ENCODE measurements at regions not wholly inside any gene's neighbourhood (a gene's known extent, or its start where the extent isn't known, plus 50 kb on each side); places are given as distances from the start of the nearest gene placed in this dataset.
A peak's percentile ranks its signal among the peaks of the same experiment; 100 is the strongest.

GRCh38 chr16:86353148-86353547 lies 157.2 kb upstream of the FOXF1 start:
- H3K9ac ChIP-seq (ENCODE audit: low read length), result no peak overlapping the region
- H3K36me3 ChIP-seq (ENCODE audit: control insufficient read depth, insufficient read depth, low read length), result no peaks in the 10 kb centered on the region
- no peaks in the 10 kb centered on the region for H3K4me1 ChIP-seq (ENCODE audit: control insufficient read depth, insufficient read depth, low read length)
- H3K4me3 ChIP-seq (ENCODE audit: low read length), result no peak overlapping the region
- no peak overlapping the region for H3K27ac ChIP-seq (ENCODE audit: low read depth, low read length)
- no peaks in the 10 kb centered on the region for H3K27me3 ChIP-seq (ENCODE audit: control insufficient read depth, insufficient read depth, low read length)

GRCh38 chr16:86353948-86354347 lies 156.4 kb upstream of the FOXF1 start:
- no peaks in the 10 kb centered on the region for H3K27me3 ChIP-seq (ENCODE audit: control insufficient read depth, insufficient read depth, low read length)
- H3K9ac ChIP-seq (ENCODE audit: low read length), result no peak overlapping the region
- H3K4me1 ChIP-seq (ENCODE audit: control insufficient read depth, insufficient read depth, low read length), result no peaks in the 10 kb centered on the region
- no peak overlapping the region for H3K4me3 ChIP-seq (ENCODE audit: low read length)
- H3K27ac ChIP-seq (ENCODE audit: low read depth, low read length), result no peak overlapping the region
- no peaks in the 10 kb centered on the region for H3K36me3 ChIP-seq (ENCODE audit: control insufficient read depth, insufficient read depth, low read length)

- Histone ChIP-seq H3K36me3 (ENCODE audit: control insufficient read depth, insufficient read depth, low read length) (no peaks in the 10 kb centered on the region), H3K9ac (ENCODE audit: low read length) (no peak overlapping the region), H3K27ac (ENCODE audit: low read depth, low read length) (no peak overlapping the region), H3K27me3 (ENCODE audit: control insufficient read depth, insufficient read depth, low read length) (no peaks in the 10 kb centered on the region), H3K4me1 (ENCODE audit: control insufficient read depth, insufficient read depth, low read length) (no peaks in the 10 kb centered on the region), H3K4me3 (ENCODE audit: low read length) (no peak overlapping the region)
Measured at GRCh38 chr16:86354641-86355513, 155.4 kb upstream of the FOXF1 start.

- Histone ChIP-seq H3K36me3 (ENCODE audit: control insufficient read depth, insufficient read depth, low read length) (no peaks in the 10 kb centered on the region), H3K4me1 (ENCODE audit: control insufficient read depth, insufficient read depth, low read length) (no peaks in the 10 kb centered on the region), H3K9ac (ENCODE audit: low read length) (no peak overlapping the region), H3K27ac (ENCODE audit: low read depth, low read length) (no peak overlapping the region), H3K27me3 (ENCODE audit: control insufficient read depth, insufficient read depth, low read length) (no peaks in the 10 kb centered on the region), H3K4me3 (ENCODE audit: low read length) (no peak overlapping the region)
Measured at GRCh38 chr16:86355531-86355930, 154.8 kb upstream of the FOXF1 start.

- H3K27ac ChIP-seq (ENCODE audit: low read depth, low read length), result peak overlapping the region; percentile 68
- no peaks in the 10 kb centered on the region for H3K36me3 ChIP-seq (ENCODE audit: control insufficient read depth, insufficient read depth, low read length)
- no peaks in the 10 kb centered on the region for H3K4me1 ChIP-seq (ENCODE audit: control insufficient read depth, insufficient read depth, low read length)
- H3K27me3 ChIP-seq (ENCODE audit: control insufficient read depth, insufficient read depth, low read length), result no peaks in the 10 kb centered on the region
- no peak overlapping the region for H3K9ac ChIP-seq (ENCODE audit: low read length)
- no peak overlapping the region for H3K4me3 ChIP-seq (ENCODE audit: low read length)
Measured at GRCh38 chr16:86355951-86356350, 154.4 kb upstream of the FOXF1 start.

GRCh38 chr16:86356804-86357203 lies 153.5 kb upstream of the FOXF1 start:
- peak overlapping the region; percentile 47 for H3K27ac ChIP-seq (ENCODE audit: low read depth, low read length)
- H3K9ac ChIP-seq (ENCODE audit: low read length), result no peak overlapping the region
- H3K36me3 ChIP-seq (ENCODE audit: control insufficient read depth, insufficient read depth, low read length), result no peaks in the 10 kb centered on the region
- H3K4me1 ChIP-seq (ENCODE audit: control insufficient read depth, insufficient read depth, low read length), result no peaks in the 10 kb centered on the region
- H3K27me3 ChIP-seq (ENCODE audit: control insufficient read depth, insufficient read depth, low read length), result no peaks in the 10 kb centered on the region
- H3K4me3 ChIP-seq (ENCODE audit: low read length), result no peak overlapping the region

- H3K9ac ChIP-seq (ENCODE audit: low read length), result no peak overlapping the region
- H3K36me3 ChIP-seq (ENCODE audit: control insufficient read depth, insufficient read depth, low read length), result no peaks in the 10 kb centered on the region
- peak overlapping the region; percentile 47 for H3K27ac ChIP-seq (ENCODE audit: low read depth, low read length)
- no peaks in the 10 kb centered on the region for H3K4me1 ChIP-seq (ENCODE audit: control insufficient read depth, insufficient read depth, low read length)
- H3K27me3 ChIP-seq (ENCODE audit: control insufficient read depth, insufficient read depth, low read length), result no peaks in the 10 kb centered on the region
- no peak overlapping the region for H3K4me3 ChIP-seq (ENCODE audit: low read length)
Measured at GRCh38 chr16:86357303-86357702, 153.0 kb upstream of the FOXF1 start.

GRCh38 chr16:86357950-86358349 lies 152.4 kb upstream of the FOXF1 start:
- Histone ChIP-seq H3K36me3 (ENCODE audit: control insufficient read depth, insufficient read depth, low read length) (no peaks in the 10 kb centered on the region), H3K4me1 (ENCODE audit: control insufficient read depth, insufficient read depth, low read length) (peaks cover 4% of the 10 kb centered on the region), H3K9ac (ENCODE audit: low read length) (no peak overlapping the region), H3K27me3 (ENCODE audit: control insufficient read depth, insufficient read depth, low read length) (no peaks in the 10 kb centered on the region), H3K27ac (ENCODE audit: low read depth, low read length) (no peak overlapping the region), H3K4me3 (ENCODE audit: low read length) (no peak overlapping the region)

GRCh38 chr16:86359571-86359970 lies 150.8 kb upstream of the FOXF1 start:
- Histone ChIP-seq H3K27ac (ENCODE audit: low read depth, low read length) (no peak overlapping the region), H3K4me3 (ENCODE audit: low read length) (no peak overlapping the region), H3K4me1 (ENCODE audit: control insufficient read depth, insufficient read depth, low read length) (peaks cover 9% of the 10 kb centered on the region), H3K9ac (ENCODE audit: low read length) (no peak overlapping the region), H3K36me3 (ENCODE audit: control insufficient read depth, insufficient read depth, low read length) (no peaks in the 10 kb centered on the region), H3K27me3 (ENCODE audit: control insufficient read depth, insufficient read depth, low read length) (no peaks in the 10 kb centered on the region)

- Histone ChIP-seq H3K27ac (ENCODE audit: low read depth, low read length) (peak overlapping the region; percentile 74), H3K4me1 (ENCODE audit: control insufficient read depth, insufficient read depth, low read length) (peaks cover 27% of the 10 kb centered on the region), H3K27me3 (ENCODE audit: control insufficient read depth, insufficient read depth, low read length) (no peaks in the 10 kb centered on the region), H3K4me3 (ENCODE audit: low read length) (no peak overlapping the region), H3K9ac (ENCODE audit: low read length) (no peak overlapping the region), H3K36me3 (ENCODE audit: control insufficient read depth, insufficient read depth, low read length) (no peaks in the 10 kb centered on the region)
Measured at GRCh38 chr16:86362155-86362849, 148.0 kb upstream of the FOXF1 start.

- H3K9ac ChIP-seq (ENCODE audit: low read length), result no peak overlapping the region
- H3K27me3 ChIP-seq (ENCODE audit: control insufficient read depth, insufficient read depth, low read length), result no peaks in the 10 kb centered on the region
- peaks cover 34% of the 10 kb centered on the region for H3K4me1 ChIP-seq (ENCODE audit: control insufficient read depth, insufficient read depth, low read length)
- peak overlapping the region; percentile 74 for H3K27ac ChIP-seq (ENCODE audit: low read depth, low read length)
- no peak overlapping the region for H3K4me3 ChIP-seq (ENCODE audit: low read length)
- no peaks in the 10 kb centered on the region for H3K36me3 ChIP-seq (ENCODE audit: control insufficient read depth, insufficient read depth, low read length)
Measured at GRCh38 chr16:86363057-86363490, 147.3 kb upstream of the FOXF1 start.

- H3K27me3 ChIP-seq (ENCODE audit: control insufficient read depth, insufficient read depth, low read length), result no peaks in the 10 kb centered on the region
- H3K9ac ChIP-seq (ENCODE audit: low read length), result no peak overlapping the region
- H3K36me3 ChIP-seq (ENCODE audit: control insufficient read depth, insufficient read depth, low read length), result no peaks in the 10 kb centered on the region
- H3K27ac ChIP-seq (ENCODE audit: low read depth, low read length), result peak overlapping the region; percentile 74
- H3K4me3 ChIP-seq (ENCODE audit: low read length), result no peak overlapping the region
- H3K4me1 ChIP-seq (ENCODE audit: control insufficient read depth, insufficient read depth, low read length), result peaks cover 36% of the 10 kb centered on the region
Measured at GRCh38 chr16:86363836-86364618, 146.3 kb upstream of the FOXF1 start.

All from rectal smooth muscle tissue (tissue), 1 donor.